ENCODE measurements at regions not wholly inside any gene's neighbourhood (a gene's known extent, or its start where the extent isn't known, plus 50 kb on each side); places are given as distances from the start of the nearest gene placed in this dataset.

DNA sequence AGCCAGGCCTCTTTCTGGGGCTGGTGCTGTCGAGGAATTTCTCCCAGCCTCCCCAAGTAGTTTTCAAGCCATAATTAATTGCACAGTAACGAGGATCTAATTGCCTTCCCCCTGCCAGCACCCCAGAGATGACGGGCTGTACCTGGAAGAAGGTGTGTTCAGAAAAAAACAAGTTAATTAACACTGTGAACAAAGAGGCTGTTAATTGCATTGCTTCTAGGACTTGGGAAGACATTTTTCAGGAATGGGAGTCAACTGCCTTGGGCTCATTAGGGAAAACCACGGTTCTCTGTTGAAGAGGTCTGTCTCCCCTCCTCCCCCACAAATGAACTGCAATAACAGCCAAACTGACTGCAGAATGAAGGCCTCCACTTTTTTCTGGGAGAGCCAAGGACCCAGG, 176.7 kb downstream of the CCT6B start:
- H3K27ac ChIP-seq: no peak overlapping the region
- ATAC-seq (no peak), DNase-seq (no peak)
- H3K4me1 ChIP-seq: no peaks in the 10 kb centered on the region
- TF ChIP-seq, protein P1, sequence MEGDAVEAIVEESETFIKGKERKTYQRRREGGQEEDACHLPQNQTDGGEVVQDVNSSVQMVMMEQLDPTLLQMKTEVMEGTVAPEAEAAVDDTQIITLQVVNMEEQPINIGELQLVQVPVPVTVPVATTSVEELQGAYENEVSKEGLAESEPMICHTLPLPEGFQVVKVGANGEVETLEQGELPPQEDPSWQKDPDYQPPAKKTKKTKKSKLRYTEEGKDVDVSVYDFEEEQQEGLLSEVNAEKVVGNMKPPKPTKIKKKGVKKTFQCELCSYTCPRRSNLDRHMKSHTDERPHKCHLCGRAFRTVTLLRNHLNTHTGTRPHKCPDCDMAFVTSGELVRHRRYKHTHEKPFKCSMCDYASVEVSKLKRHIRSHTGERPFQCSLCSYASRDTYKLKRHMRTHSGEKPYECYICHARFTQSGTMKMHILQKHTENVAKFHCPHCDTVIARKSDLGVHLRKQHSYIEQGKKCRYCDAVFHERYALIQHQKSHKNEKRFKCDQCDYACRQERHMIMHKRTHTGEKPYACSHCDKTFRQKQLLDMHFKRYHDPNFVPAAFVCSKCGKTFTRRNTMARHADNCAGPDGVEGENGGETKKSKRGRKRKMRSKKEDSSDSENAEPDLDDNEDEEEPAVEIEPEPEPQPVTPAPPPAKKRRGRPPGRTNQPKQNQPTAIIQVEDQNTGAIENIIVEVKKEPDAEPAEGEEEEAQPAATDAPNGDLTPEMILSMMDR (IDR thresholded peaks at IDR 0.05): no peak
- no peak overlapping the region for H3K4me3 ChIP-seq
- no peaks in the 10 kb centered on the region for H3K9me3 ChIP-seq
- H3K27me3 ChIP-seq: no peaks in the 10 kb centered on the region
- intact Hi-C loops (cut with DNase I): no loop called here
- H3K36me3 ChIP-seq: no peaks in the 10 kb centered on the region

DNA sequence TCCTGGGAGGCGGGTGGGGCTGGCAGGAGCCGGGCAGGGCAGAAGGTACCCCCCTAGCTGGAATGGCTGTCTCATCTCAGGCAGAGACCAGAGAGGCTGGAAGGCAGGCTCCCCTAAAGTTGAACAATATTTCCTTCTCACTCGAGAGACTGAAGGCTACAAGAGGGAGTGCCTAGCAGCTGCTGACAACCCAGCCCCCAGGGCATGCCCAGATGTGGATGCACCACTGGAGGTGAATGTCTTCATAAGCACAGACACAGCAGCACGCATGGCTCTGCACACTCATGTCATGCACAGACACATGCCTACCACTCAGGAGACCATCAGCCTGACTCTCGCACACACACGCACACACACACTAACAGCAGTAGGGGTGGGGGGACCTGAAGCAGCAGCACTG, 179.0 kb downstream of the CCT6B start:
- no peak for DNase-seq
- TF ChIP-seq, protein P1 (IDR thresholded peaks at IDR 0.05): no peak

DNA sequence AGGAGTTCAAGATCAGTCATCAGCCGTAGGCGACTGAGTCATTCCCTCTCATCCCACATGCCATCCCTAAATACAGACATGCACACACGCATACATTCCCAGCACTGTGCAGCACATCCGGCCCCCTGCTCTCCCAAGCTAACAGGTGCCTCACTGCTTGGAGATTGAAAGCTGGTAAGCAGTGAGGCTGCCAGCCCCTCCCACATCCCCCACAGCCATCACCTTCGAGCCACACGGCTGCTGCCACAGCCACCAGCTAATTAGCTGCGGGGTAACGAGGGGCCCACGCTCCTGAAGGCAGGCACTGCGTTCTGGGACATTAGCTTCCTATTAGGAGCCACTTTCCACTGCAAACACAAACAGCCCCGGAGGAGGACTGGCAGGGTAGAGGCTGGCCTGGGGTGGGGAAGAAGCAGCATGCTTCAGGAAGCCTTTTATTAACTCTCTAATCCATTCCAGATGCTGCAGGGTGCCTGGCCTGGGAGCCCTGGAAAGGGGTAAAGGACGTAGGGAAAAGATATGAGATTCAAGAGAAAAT, 179.6 kb downstream of the CCT6B start:
- Histone ChIP-seq H3K9me3 (no peaks in the 10 kb centered on the region), H3K4me3 (no peak overlapping the region), H3K4me1 (no peaks in the 10 kb centered on the region), H3K27ac (no peak overlapping the region), H3K27me3 (peaks cover 3% of the 10 kb centered on the region), H3K36me3 (no peaks in the 10 kb centered on the region)
- TF ChIP-seq, protein P1 (IDR thresholded peaks at IDR 0.05): no peak
- intact Hi-C loops (cut with DNase I): no loop called here
- DNase-seq (no peak), ATAC-seq (no peak)

More for the DNA sequence above, 179.0 kb downstream of the CCT6B start:
- Histone ChIP-seq H3K27ac (no peak overlapping the region), H3K4me1 (no peaks in the 10 kb centered on the region), H3K9me3 (no peaks in the 10 kb centered on the region), H3K36me3 (no peaks in the 10 kb centered on the region), H3K27me3 (no peaks in the 10 kb centered on the region), H3K4me3 (no peak overlapping the region)
- ATAC-seq: no peak
- intact Hi-C loops (cut with DNase I): no loop called here

DNA sequence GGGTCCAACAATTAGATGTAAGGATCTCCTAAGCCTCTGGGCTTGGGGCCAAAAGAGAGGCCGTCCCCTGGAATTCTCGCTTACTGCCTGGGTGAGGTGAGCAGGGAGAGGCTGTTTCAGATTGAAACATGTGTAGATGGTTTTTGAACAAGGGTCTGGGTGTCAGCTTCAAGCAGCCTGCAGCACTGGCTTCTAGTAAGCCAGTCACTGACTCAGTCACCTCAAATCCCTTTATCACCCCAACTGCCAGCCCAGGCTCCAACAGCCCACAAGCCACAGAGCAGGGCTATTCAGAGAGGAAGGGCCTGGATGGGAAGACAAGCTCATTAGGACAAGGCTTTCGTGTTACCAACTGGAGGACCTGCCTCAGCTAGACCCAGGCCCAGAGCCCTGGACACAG, 180.2 kb downstream of the CCT6B start:
- H3K27ac ChIP-seq: no peak overlapping the region
- ATAC-seq (no peak), DNase-seq (no peak)
- H3K4me1 ChIP-seq: no peaks in the 10 kb centered on the region
- intact Hi-C loops (cut with DNase I): no loop called here
- no peaks in the 10 kb centered on the region for H3K36me3 ChIP-seq
- TF ChIP-seq, protein P1 (IDR thresholded peaks at IDR 0.05): no peak
- peaks cover 7% of the 10 kb centered on the region for H3K27me3 ChIP-seq
- no peak overlapping the region for H3K4me3 ChIP-seq
- no peaks in the 10 kb centered on the region for H3K9me3 ChIP-seq

DNA sequence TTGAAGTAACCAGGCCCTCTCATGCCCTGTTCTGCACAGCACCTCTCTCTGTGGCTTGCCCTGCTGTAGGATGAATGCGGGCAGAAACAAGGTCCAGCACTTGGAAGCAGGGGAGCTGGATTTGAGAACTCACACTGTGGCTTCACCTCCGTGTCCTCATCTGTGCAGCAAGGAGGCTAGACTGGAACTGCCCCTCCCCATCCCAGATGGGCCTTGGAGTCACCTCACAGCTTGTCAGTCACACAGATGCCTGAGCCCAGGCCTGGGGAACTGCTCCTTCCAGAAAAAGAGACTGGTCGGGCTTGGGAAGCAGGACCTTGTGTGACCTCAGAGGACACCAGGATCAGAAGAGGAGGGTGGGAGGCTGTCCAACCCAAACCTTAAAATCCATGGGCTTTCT, 180.8 kb downstream of the CCT6B start:
- H3K27ac ChIP-seq: no peak overlapping the region
- H3K4me1 ChIP-seq: no peaks in the 10 kb centered on the region
- intact Hi-C loops (cut with DNase I): no loop called here
- no peaks in the 10 kb centered on the region for H3K36me3 ChIP-seq
- H3K4me3 ChIP-seq: no peak overlapping the region
- DNase-seq: no peak
- TF ChIP-seq, protein P1 (IDR thresholded peaks at IDR 0.05): no peak
- H3K27me3 ChIP-seq: peaks cover 7% of the 10 kb centered on the region
- no peaks in the 10 kb centered on the region for H3K9me3 ChIP-seq
- no peak for ATAC-seq

All from upper lobe of right lung (tissue), 1 donor.